OCI-M1 (cell line): ENCODE measurements at regions not wholly inside any gene's neighbourhood (a gene's known extent, or its start where the extent isn't known, plus 50 kb on each side); places are given as distances from the start of the nearest gene placed in this dataset.
A peak's percentile ranks its signal among the peaks of the same experiment; 100 is the strongest.

Source experiments
- DNase-seq: peaks from one replicate; lab custom pipeline; 2025; lab: John Stamatoyannopoulos, UW

DNA sequence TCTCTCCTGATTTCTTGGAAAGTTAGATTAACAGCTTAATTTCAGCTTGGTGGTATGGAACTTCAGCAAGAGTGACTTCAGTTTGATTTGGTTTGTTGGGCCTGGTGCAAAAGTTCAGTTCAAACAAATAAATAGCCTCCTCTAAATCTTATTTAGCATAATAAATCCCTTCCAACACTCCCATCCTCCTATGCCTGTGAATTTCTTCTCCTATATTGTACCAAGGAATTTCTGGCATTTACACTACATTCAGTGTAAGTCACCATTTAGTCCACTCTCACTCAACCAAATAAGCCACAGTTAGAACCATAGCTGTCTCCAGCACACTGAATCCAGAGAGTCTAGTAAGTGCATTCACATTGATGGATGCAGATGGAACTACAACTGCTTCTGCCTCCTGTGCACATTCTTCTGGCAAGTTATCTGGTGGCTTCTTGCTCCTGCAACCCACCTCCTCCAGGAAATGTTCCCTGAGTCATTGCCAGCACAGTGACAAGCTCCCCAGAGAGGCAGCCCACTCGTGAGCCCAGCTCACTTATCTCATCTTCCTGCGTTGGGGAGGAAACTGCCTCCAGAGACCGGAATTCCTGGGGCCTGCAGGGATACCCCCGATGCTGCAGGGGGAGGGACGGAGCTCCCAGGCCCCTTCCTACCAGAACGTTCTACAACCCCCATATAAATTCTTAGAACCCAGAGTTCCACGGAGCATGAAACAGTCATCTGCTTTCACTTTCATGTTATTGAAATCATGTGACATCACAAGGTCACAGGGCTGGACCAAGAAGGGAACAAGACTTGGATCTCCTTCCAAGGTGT is 318.3 kb downstream of the PHKB start:
- DNase-seq: peak; percentile 82

DNA sequence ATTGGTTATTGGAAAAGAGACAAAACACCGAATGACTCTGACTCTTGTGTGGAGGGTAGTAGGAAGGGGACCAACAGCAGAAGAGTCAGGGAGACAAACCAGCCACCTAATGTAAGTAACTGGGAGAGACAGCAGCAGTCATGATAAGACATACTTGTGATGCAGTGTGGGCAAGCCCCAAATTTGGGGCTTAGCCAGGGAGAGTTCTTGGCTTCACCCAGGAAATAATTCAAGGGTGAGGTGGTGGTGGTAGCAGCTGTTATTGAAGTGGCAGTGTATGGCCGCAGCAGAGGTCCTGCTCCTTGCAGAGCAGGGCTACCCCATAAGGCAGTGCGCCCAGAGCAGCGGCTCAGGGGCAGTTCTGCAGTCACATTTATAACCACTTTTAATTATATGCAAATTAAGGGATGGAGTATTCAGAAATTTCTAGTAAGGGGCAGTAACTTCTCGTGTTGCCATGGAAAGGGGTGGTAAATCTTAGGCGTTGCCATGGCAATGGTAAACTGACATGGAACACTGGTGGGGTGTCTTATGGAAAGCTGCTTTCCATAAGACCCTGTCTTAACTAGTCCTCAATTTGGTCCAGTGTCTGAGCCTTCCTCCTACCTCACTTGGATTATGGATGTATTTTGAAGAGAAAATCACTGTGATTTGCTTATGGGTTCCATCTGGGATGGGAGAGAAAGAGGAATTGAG is 317.1 kb downstream of the PHKB start:
- DNase-seq: no peak

DNA sequence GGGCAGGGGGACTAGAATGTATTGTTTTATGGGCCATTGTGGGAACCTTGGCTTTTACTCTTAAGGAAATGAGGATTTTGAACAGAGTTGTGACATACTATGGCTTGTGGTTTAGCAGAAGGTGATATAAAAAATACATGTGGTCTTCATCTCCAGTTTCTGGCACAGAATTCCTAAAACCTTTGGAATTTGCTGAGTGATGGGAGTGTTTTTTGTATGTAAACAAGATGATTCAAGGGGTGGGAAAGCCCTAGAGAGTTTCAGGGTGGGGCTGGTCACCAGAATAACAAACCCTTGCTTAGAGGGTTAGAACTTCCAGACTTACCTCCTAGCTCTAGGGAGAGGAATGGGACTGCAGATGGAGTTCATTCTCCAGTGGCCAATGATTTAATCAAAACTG is 316.1 kb downstream of the PHKB start:
- DNase-seq: no peak

DNA sequence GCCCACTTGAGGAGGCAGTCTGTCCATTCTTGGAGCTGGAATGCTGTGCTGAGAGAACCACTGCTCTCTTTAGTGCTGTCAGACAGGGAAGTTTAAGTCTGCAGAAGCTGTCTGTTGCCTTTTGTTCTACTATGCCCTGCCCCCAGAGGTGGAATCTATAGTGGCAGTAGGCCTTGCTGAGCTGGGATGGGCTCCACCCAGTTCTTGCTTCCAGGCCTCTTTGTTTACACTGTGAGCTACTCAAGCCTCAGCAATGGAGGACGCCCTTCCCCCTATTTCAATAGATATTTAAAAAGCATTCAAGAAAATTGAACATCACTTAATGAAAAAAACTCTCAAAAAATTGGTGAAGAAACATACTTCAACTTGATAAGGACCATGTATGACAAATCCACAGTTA is 313.5 kb downstream of the PHKB start:
- peak; percentile 5 for DNase-seq

DNA sequence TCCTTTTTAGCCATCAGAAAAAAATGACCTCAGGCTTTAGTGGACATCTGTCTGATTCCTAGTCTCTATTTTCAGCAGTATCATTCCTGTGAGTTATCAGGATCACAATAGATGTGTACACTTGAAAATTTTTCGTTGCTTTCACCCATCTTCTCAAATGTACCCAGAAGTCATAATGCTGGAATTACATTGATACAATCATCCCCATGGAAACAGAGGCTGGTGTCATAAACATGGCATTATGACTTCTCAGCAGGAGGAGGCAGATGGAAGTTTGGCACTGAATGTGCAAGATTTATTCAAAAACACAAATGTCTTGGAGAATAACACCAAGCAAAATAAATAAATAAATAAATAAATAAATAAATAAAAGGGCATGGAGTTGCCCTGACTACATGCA is 292.5 kb downstream of the PHKB start:
- no peak for DNase-seq
